Esophagus muscularis mucosa (tissue), 2 donors: ENCODE measurements at regions not wholly inside any gene's neighbourhood (a gene's known extent, or its start where the extent isn't known, plus 50 kb on each side); places are given as distances from the start of the nearest gene placed in this dataset.

ENCODE experiments used
- POLR2A ChIP-seq: fragments of 450-650 bp; IDR thresholded peaks from one replicate; pipeline ENCODE4 v1.6.1; 2017; ENCODE audit warnings: antibody characterized with exemption, moderate library complexity, mild to moderate bottlenecking, low read depth
- POLR2AphosphoS5 ChIP-seq, 2 donors: sonication (generic); formaldehyde crosslinking; IDR thresholded peaks; one replicate each; pipeline ENCODE4 v1.6.1; 2017; ENCODE audit warnings: antibody characterized with exemption in 2 of 2

- TF ChIP-seq POLR2AphosphoS5 (IDR thresholded peaks at IDR 0.05) (no peak), POLR2A (no peak)
These were observed 244.7 kb upstream of the FGGY start for GRCh38 chr1:59052166-59052590.
